ENCODE measurements at regions not wholly inside any gene's neighbourhood (a gene's known extent, or its start where the extent isn't known, plus 50 kb on each side); places are given as distances from the start of the nearest gene placed in this dataset.
"Not testable (repeated sequence)": the region's sequence is repeated elsewhere in the genome, so short reads cannot be mapped to it uniquely, and the experiment has no call there.

DNA sequence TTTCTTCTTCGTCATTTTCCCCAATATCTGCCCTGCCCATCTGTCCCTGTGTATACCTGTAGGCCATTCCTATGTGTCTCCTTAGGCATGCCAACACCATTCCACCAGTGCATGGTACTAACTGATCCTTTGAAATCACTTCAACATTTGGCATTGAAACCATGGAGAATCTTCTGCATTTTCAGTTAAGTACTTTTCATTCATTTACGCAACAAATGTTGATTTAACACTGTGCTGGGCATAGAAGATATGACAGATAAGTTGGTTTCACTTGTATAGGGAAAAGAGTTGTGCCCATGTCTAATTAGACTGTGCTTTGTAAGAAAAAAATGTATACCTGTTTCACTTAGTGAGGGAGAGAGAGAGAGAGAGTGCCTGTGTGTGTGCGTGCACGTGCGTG, 77.9 kb upstream of the FLT1 start:
- no peak for DNase-seq

GRCh38 chr13:28570356-28570755, 75.4 kb upstream of the FLT1 start:
- not testable (repeated sequence) for DNase-seq

GRCh38 chr13:28569886-28570285, 75.0 kb upstream of the FLT1 start:
- no peak for DNase-seq

DNA sequence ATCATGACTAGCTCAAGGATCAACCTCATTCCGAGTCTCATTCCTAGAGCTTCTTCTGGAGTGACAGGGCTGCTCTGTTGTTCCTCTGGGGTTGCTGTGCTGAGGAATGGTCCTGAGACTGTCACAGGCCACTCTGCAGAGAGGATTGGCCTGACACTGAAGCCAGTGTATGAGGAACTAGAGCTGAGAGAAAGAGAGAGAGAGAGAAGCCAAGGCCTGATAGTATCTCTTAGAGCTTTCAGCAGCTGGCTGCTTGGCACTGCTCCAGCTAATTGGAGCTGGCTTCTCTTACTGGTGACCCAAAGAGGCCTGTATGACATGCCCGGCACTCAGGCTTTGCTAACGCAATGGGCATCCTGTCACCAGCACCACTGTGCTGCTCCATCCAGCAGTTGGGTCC, 73.4 kb upstream of the FLT1 start:
- DNase-seq: peak; percentile 90

DNA sequence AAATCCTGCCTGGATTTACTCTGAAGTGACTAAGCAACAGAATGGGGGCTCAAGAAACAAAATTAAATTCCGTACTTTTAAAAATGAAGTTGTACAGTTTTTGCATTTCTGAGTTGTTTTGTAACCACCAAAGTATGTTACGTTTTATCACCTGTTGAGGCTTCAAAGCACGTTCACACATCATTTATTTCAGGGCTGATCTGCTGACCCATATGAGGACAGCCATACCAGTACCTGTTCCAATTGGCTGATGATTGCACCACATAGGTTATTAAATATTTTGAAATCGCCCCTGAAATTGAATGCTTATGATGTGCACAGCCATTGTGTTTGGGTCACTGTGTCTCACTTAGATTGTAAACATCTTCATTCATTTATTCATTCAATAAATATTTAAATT, 72.0 kb upstream of the FLT1 start:
- DNase-seq: no peak

DNA sequence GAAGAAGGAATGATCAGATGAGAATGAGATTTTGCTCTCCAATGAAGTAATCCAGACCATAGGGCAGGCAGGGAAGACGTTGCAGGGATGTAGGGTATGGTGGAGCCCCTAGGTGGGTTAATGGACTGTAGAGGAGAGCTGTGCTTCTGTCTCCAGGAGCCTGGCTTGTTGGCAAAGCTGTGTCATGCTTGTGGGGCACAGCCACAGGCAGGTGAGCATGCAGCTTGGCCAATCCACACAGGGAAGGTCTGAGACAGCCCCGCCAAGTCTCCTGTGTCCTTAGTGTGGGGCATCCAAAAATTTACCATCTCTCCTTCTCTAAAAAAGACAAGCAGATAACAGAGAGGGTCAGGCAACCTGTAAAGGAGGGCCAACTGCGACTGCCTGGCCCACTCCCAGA, 71.4 kb upstream of the FLT1 start:
- no peak for DNase-seq

DNA sequence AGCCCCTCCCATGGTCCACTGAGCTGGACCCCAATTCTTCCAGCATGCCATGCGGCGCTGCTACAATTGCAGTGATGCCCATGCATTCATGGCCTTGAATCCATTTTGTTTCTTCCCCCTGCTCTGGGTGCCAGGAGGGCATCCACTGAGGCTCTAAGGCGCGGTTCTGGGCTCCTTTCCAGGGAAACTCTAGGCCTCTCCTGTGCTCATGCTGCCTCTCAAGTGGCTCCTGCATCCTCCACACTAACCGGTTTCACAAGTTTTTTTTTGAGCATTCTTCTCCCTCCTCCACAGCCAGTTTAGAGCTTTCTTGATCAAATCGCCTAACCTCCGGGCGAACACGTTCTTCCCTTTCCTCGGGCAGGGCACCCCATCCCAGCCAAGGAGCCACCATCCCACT, 69.1 kb upstream of the FLT1 start:
- DNase-seq: peak; percentile 95

DNA sequence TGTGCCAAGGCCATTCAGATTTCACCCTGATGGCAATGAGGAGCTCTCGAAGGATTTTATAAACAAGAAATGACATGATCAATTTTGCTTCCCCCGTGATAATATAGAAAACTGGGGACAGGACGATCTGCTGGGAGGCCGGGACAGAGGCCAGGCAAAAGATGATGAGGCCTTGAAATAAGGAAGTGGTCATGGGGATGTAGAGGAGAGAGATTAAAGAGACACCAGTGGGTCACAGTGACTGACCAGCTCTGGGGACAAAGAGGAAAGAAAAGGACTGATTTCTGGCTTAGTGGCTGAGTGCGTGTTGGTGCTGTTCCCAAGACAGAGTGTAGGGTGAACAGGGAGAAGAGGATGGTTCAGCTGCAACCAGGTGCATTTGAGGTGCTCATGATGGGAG, 68.7 kb upstream of the FLT1 start:
- DNase-seq: no peak

DNA sequence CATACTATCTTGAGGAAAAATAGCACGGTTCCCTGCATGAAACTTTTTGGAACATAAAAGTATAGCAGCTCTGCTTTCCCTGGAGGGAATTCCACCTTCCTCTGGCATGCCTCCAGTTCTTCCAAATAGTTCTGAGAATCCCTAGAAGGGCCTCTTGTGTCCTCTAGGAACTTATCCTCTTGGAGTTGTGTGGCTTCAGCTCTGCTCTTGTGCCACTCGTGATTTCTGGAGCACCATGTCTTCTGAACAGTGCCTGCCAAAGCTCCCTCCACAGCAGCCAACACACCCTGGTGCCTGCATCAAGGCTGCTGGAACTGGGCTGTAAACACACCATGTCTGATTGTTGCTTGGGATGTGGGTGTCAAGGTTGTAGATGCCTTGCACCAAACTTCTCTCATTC, 65.7 kb upstream of the FLT1 start:
- no peak for DNase-seq

DNA sequence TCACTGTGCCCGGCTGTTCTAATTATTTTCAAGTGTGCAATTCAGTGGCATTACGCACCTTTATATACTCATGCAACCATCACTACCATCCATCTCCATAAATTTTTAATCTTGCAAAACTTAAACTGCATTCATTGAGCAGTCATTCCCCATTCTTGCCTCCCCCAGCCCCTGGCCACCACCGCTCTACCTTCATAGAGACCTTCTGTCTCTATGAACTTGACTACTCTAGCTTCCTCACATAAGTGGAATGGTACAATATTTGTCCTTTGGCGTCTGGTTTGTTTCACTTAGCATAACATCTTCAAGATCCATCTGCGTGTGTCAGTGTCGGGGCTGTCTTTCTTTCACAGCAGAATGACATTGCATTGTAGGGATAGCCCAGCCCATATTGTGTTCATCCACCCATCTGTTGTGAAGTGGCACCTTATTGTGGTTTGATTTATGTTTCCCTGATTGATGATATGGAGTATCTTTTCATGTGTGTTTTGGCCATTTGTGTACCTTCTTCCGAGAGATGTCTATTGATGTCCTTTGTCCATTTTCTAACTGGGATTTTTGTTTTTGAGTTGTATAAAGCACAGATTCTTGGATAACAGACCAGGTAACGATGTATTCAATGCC, 64.8 kb upstream of the FLT1 start:
- peak; percentile 19 for DNase-seq

DNA sequence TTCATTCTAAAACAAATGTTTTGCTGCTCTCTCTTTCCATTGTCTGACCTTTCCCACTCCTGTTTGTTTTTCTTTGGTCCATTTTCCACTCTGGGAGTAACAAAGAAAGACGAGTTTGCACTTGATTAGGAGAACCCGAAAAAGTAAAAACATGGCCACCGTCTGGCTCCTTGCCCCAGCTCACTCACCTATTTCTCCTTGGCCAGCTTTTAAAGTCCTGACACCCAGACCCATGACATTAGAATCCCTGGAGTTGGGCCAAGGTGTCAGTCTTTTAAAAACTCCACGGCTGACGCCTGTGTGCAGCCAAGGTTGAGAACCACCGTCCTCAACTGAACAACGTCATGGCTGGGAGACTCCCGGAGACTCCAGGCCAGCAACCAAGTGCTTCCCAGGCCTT, 63.6 kb upstream of the FLT1 start:
- DNase-seq: no peak

DNA sequence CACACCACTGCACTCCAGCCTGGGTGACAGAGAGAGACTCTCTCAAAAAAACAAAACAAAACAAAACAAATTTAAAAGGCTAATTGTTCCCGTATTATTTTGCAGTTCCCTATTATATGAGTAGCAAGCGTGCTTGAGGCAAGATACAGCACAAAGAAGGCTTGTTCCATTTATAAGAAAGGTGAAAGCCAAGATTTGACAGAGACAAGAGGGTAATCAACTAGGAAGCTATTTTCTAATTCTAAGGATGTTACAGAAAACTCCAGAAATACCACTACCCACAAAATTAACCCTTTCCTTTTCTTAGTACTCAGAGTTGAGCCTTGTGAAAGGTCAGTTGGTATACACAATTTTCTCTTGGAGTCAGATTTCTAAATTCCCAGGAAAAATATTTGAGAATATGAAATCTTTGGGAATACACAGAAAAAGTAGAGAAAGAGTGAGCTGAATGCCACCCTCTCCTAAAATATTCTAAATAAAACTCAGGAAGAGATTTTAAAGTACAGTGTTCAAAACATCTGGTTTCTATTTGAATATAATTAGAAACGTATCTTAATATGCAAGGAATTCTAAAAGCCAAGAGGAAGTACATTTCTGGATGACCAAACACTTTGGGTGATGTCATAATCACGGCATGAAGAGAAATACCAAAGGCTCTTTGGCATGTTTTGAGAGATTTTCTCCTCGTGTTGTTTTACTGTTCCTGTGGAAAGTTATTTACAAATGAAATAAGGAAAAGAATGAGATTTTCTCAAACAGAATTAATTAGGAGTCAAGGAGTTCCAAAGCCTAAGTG, 63.0 kb upstream of the FLT1 start:
- peak; percentile 30 for DNase-seq

DNA sequence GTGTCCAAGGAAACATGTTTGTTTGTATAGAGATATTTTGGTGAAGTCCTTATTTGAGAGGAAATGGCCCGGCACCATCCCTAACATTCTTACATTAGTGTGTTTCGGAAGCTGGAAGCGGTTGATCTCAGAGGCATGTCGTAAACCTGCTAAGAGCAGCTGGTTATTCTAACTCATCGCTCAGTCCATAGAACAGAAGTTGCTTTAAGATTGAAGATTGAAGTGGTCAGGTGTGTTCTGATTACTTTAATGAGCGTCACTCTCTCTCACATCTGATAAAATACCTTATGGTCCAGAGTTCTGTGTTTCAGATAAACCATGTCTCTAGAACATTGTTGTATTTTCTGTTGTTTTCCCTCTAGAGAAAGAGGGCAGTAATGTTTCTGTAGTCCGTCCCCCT, 60.2 kb upstream of the FLT1 start:
- DNase-seq: no peak

DNA sequence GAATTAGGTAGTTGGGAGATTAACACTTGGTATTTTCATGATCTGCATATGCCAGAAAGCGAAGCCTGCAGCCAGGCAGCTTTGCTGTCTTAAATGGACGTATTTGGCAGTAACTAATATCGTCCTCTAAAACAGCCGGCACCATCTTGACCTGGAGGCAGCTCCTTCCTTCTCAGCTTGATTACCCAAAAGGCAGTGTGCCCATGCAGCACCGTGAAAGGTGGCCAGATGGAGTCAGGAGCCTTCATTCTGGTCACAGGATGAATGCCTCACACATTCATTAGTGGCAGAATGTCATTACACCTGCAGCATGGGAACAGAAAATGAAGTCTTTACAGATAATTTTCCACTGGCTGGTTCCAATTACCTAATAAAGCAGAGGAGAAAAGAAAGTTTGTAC, 59.0 kb upstream of the FLT1 start:
- no peak for DNase-seq

- DNase-seq: no peak
Observed at GRCh38 chr13:28552288-28552687, 57.4 kb upstream of the FLT1 start.

- no peak for DNase-seq
Observed at GRCh38 chr13:28551498-28551895, 56.6 kb upstream of the FLT1 start.

GRCh38 chr13:28550721-28551497, 56.0 kb upstream of the FLT1 start:
- no peak for DNase-seq

- DNase-seq: no peak
Observed at GRCh38 chr13:28550091-28550490, 55.2 kb upstream of the FLT1 start.

DNA sequence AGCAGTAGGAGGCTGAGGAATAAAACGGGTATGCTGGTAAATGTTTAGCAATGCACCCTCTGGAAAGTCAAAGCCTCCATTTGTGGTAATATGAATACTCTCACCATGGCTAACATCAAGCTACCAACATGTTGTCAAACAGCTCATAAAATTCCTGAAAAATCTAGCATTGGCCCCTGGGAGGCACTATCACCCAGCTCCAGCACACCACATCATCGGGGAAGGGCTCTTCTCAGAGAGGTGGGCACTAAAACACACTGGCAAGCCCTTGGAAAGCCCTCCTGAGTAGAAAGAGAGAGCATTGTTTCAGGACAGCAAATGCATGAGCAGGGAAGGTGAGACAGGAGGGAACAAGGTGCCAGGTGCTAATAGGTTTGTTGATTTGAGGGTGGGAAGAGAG, 53.9 kb upstream of the FLT1 start:
- DNase-seq: peak; percentile 41

GRCh38 chr13:28548468-28548867, 53.5 kb upstream of the FLT1 start:
- DNase-seq: peak; percentile 53

- peak; percentile 97 for DNase-seq
Observed at GRCh38 chr13:28545583-28546333, 50.8 kb upstream of the FLT1 start.
